A549 (cell line): ENCODE measurements at regions not wholly inside any gene's neighbourhood (a gene's known extent, or its start where the extent isn't known, plus 50 kb on each side); places are given as distances from the start of the nearest gene placed in this dataset.

ENCODE experiments used
- ATAC-seq, 2 experiments: fragments of 200-7000 bp in 1 of 2; fragments of >200 bp in 1 of 2; cut with Nextera tagmentation in 1 of 2; cut with Tn5 transposase in 1 of 2; 3 replicates each; pipeline versions ENCODE4 v1.8.0 to v1.9.1; 2018 to 2020; ENCODE audit warnings: mild to moderate bottlenecking in 1 of 2, moderate library complexity in 1 of 2
- CTCF ChIA-PET: fragments of 300-600 bp; sonication (Branson Sonifier 250); formaldehyde crosslinking; extraction: SDS; loops from one replicate; lab custom pipeline; 2021; ENCODE audit warnings: antibody characterized with exemption, inconsistent platforms; lab: Yijun Ruan, JAX
- POLR2A ChIA-PET: fragments of 350-600 bp; formaldehyde crosslinking; extraction: SDS; loops from one replicate; lab custom pipeline; 2021; ENCODE audit warnings: antibody characterized with exemption, inconsistent platforms; lab: Yijun Ruan, JAX
- DNase-seq, 2 experiments: peaks; one replicate each; pipeline versions ENCODE4 v3.0.0 to v3.0.0-alpha.2; 2011 to 2016; ENCODE audit warnings: low read depth in 1 of 2, low spot score in 1 of 2
- FAIRE-seq: peaks from 2 replicates; lab custom pipeline; 2011; peaks lifted over from hg19 to GRCh38; lab: Jason Lieb, UNC
- H3K27ac ChIP-seq, 2 experiments: fragments of >200 bp; sonication (Bioruptor Twin); formaldehyde crosslinking; 3 replicates each; pipeline ENCODE4 v1.5.1; 2016 to 2017
- H3K4me1 ChIP-seq: fragments of >200 bp; sonication (Bioruptor Twin); formaldehyde crosslinking; 3 replicates; pipeline ENCODE4 v1.6.1; 2016
- H3K4me2 ChIP-seq: fragments of >200 bp; sonication (Bioruptor Twin); formaldehyde crosslinking; 3 replicates; pipeline ENCODE4 v1.6.1; 2016
- H3K4me3 ChIP-seq: fragments of >200 bp; sonication (Bioruptor Twin); formaldehyde crosslinking; 3 replicates; pipeline ENCODE4 v1.5.1; 2016
- H3K9me3 ChIP-seq: fragments of >200 bp; sonication (Bioruptor Twin); formaldehyde crosslinking; 3 replicates; pipeline ENCODE4 v1.6.1; 2016
- CBX2 ChIP-seq: fragments of 200-600 bp; sonication (generic); IDR thresholded peaks from 2 replicates; pipeline ENCODE4 v1.6.1; 2016; ENCODE audit warnings: low read depth, mild to moderate bottlenecking, borderline replicate concordance
- CEBPB ChIP-seq, 2 experiments: fragments of >200 bp in 1 of 2; sonication (Bioruptor Twin) in 1 of 2; formaldehyde crosslinking in 1 of 2; IDR thresholded peaks; 2 replicates each; pipeline ENCODE4 v1.6.1; 2012 to 2016
- EHF ChIP-seq: fragments of 250-450 bp; sonication (Bioruptor Pico); IDR thresholded peaks from 2 replicates; pipeline ENCODE4 v1.5.0; 2020; ENCODE audit warnings: mild to moderate bottlenecking
- EP300 ChIP-seq, 2 experiments: fragments of >200 bp; sonication (Bioruptor Twin); formaldehyde crosslinking; IDR thresholded peaks; 2 replicates in 1 of 2; 3 replicates in 1 of 2; pipeline ENCODE4 v1.6.1; 2016 to 2017
- FOSL2 ChIP-seq, 2 experiments: fragments of 450-650 bp in 1 of 2; fragments of >200 bp in 1 of 2; sonication (Bioruptor Twin) in 1 of 2; formaldehyde crosslinking; IDR thresholded peaks; 2 replicates each; pipeline versions ENCODE4 v1.5.0 to v1.6.1; 2016 to 2020; ENCODE audit warnings: mild to moderate bottlenecking in 1 of 2, moderate library complexity in 1 of 2
- HOXA7 ChIP-seq: fragments of 250-450 bp; sonication (Bioruptor Pico); IDR thresholded peaks from 2 replicates; pipeline ENCODE4 v1.5.0; 2020; ENCODE audit warnings: mild to moderate bottlenecking, moderate library complexity
- HOXB13 ChIP-seq: fragments of 250-450 bp; sonication (Bioruptor Pico); IDR thresholded peaks from 2 replicates; pipeline ENCODE4 v1.5.0; 2020; ENCODE audit warnings: low read depth, mild to moderate bottlenecking, moderate library complexity
- HOXB5 ChIP-seq: fragments of 250-450 bp; sonication (Bioruptor Pico); IDR thresholded peaks from 2 replicates; pipeline ENCODE4 v1.5.0; 2020; ENCODE audit warnings: mild to moderate bottlenecking, moderate library complexity
- KDM1A ChIP-seq: fragments of 200-600 bp; sonication (generic); IDR thresholded peaks from 2 replicates; pipeline ENCODE4 v1.6.1; 2016; ENCODE audit warnings: low read depth, mild to moderate bottlenecking
- MAZ ChIP-seq: fragments of 150-350 bp; IDR thresholded peaks from 2 replicates; pipeline ENCODE4 v1.6.1; 2014; ENCODE audit warnings: antibody characterized with exemption, low read depth, low read length, borderline replicate concordance
- MYC ChIP-seq: IDR thresholded peaks from 2 replicates; pipeline ENCODE4 v1.6.1; 2012; ENCODE audit warnings: mild to moderate bottlenecking, inconsistent platforms, low read length, improper control_type of control experiment, borderline replicate concordance
- NPAS2 ChIP-seq: fragments of 250-450 bp; sonication (Bioruptor Pico); IDR thresholded peaks from 2 replicates; pipeline ENCODE4 v1.8.0; 2022; ENCODE audit warnings: mild to moderate bottlenecking, moderate library complexity, borderline replicate concordance
- POLR2A ChIP-seq: IDR thresholded peaks from 2 replicates; pipeline ENCODE4 v1.6.1; 2012; ENCODE audit warnings: mild to moderate bottlenecking, low read length
- RAD21 ChIP-seq, 2 experiments: fragments of >200 bp in 1 of 2; sonication (Bioruptor Twin) in 1 of 2; formaldehyde crosslinking in 1 of 2; IDR thresholded peaks in 1 of 2; conservative IDR thresholded peaks in 1 of 2; 2 replicates in 1 of 2; 3 replicates in 1 of 2; pipeline ENCODE4 v1.6.1; 2012 to 2018; ENCODE audit warnings: inconsistent platforms in 1 of 2
- RCOR1 ChIP-seq: fragments of 150-350 bp; IDR thresholded peaks from 2 replicates; pipeline ENCODE4 v1.6.1; 2014; ENCODE audit warnings: antibody characterized with exemption, low read length, low read depth
- RNF2 ChIP-seq: fragments of 200-600 bp; sonication (generic); IDR thresholded peaks from 2 replicates; pipeline ENCODE4 v1.6.1; 2016; ENCODE audit warnings: low read depth, mild to moderate bottlenecking, antibody characterized with exemption, moderate library complexity, borderline replicate concordance
- SREBF2 ChIP-seq: fragments of 450-650 bp; IDR thresholded peaks from 2 replicates; pipeline ENCODE4 v1.6.1; 2014; ENCODE audit warnings: mild to moderate bottlenecking, moderate library complexity
- TFCP2L1 ChIP-seq: fragments of 250-450 bp; sonication (Bioruptor Pico); IDR thresholded peaks from 2 replicates; pipeline ENCODE4 v1.5.0; 2021; ENCODE audit warnings: mild to moderate bottlenecking
- TP53 ChIP-seq: fragments of 250-450 bp; sonication (Bioruptor Pico); IDR thresholded peaks from 2 replicates; pipeline ENCODE4 v1.5.0; 2021; ENCODE audit warnings: mild to moderate bottlenecking, moderate library complexity
- ZC3H11A ChIP-seq: fragments of 450-650 bp; IDR thresholded peaks from 2 replicates; pipeline ENCODE4 v1.6.1; 2014; ENCODE audit warnings: antibody characterized with exemption, mild to moderate bottlenecking
- WGBS: methylation state at CpG from one replicate; pipeline ENCODE4 v1.1.6; 2017; ENCODE audit errors: missing lambda C conversion rate; 5-methylcytosine and 5-hydroxymethylcytosine counted together
- TF ChIP-seq, protein P1 (sequence below): fragments of 200-600 bp; sonication (generic); IDR thresholded peaks from 2 replicates; pipeline ENCODE4 v1.6.1; 2016; ENCODE audit warnings: antibody characterized with exemption, mild to moderate bottlenecking, moderate library complexity
- TF ChIP-seq, protein P2 (sequence below): fragments of >200 bp; sonication (Bioruptor Twin); formaldehyde crosslinking; IDR thresholded peaks from 3 replicates; pipeline ENCODE4 v1.6.1; 2016
- TF ChIP-seq, protein P3 (sequence below): fragments of 150-350 bp; IDR thresholded peaks from 2 replicates; pipeline ENCODE4 v1.6.1; 2014; ENCODE audit warnings: low read depth, mild to moderate bottlenecking, low read length
- TF ChIP-seq, protein P4 (sequence below): fragments of 450-650 bp; IDR thresholded peaks from 2 replicates; pipeline ENCODE4 v1.6.1; 2014; ENCODE audit warnings: antibody characterized with exemption

DNA sequence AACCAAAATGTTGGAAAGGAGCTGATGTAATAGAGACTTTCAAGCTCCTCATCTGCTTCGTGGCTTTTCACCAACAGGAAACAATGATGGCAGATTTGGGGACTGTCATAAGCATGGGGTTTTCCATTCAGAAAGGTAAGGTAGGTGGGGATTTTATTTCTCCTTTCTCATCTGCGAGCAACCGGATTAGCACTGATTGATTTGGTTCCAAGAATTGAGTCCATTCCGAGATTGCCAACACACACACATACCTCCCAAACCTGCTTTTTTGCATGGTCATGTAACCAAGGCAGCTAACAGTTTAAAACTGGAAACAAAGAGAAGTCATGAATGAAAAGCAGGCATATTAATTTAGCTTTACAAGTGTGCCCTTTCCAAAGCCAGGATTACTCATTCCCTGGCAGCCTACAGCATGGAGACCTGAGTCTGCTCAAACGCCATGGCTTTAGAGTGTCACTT, 63.0 kb upstream of the LNX1 start:
- DNase-seq = no peak
- H3K4me1 ChIP-seq = no peaks in the 10 kb centered on the region
- TF ChIP-seq HOXB5 (CRISPR knock-in tag) (no peak), HOXA7 (CRISPR knock-in tag) (no peak), MAZ (no peak), NPAS2 (CRISPR knock-in tag) (no peak), RAD21 (conservative IDR thresholded peaks at IDR 0.05 in 1 of 2, IDR thresholded peaks at IDR 0.05 in 1 of 2) (no peak), TP53 (CRISPR knock-in tag) (no peak), ZC3H11A (no peak), MYC (no peak), HOXB13 (no peak), RNF2 (no peak), SREBF2 (no peak), EP300 (IDR thresholded peaks at IDR 0.05) (no peak)
- TF ChIP-seq, protein P1, sequence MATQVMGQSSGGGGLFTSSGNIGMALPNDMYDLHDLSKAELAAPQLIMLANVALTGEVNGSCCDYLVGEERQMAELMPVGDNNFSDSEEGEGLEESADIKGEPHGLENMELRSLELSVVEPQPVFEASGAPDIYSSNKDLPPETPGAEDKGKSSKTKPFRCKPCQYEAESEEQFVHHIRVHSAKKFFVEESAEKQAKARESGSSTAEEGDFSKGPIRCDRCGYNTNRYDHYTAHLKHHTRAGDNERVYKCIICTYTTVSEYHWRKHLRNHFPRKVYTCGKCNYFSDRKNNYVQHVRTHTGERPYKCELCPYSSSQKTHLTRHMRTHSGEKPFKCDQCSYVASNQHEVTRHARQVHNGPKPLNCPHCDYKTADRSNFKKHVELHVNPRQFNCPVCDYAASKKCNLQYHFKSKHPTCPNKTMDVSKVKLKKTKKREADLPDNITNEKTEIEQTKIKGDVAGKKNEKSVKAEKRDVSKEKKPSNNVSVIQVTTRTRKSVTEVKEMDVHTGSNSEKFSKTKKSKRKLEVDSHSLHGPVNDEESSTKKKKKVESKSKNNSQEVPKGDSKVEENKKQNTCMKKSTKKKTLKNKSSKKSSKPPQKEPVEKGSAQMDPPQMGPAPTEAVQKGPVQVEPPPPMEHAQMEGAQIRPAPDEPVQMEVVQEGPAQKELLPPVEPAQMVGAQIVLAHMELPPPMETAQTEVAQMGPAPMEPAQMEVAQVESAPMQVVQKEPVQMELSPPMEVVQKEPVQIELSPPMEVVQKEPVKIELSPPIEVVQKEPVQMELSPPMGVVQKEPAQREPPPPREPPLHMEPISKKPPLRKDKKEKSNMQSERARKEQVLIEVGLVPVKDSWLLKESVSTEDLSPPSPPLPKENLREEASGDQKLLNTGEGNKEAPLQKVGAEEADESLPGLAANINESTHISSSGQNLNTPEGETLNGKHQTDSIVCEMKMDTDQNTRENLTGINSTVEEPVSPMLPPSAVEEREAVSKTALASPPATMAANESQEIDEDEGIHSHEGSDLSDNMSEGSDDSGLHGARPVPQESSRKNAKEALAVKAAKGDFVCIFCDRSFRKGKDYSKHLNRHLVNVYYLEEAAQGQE = no peak
- TF ChIP-seq, protein P2, sequence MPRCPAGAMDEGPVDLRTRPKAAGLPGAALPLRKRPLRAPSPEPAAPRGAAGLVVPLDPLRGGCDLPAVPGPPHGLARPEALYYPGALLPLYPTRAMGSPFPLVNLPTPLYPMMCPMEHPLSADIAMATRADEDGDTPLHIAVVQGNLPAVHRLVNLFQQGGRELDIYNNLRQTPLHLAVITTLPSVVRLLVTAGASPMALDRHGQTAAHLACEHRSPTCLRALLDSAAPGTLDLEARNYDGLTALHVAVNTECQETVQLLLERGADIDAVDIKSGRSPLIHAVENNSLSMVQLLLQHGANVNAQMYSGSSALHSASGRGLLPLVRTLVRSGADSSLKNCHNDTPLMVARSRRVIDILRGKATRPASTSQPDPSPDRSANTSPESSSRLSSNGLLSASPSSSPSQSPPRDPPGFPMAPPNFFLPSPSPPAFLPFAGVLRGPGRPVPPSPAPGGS = no peak
- H3K4me3 ChIP-seq = no peak overlapping the region
- no peak for FAIRE-seq
- no peak for ATAC-seq
- ChIA-PET POLR2A (no interaction called here), CTCF (interaction anchor here (1.1 kb wide), 2 partner anchors 9 to 21 kb away, joined by 3 read pairs; no protein-coding TSS in a partner anchor)
- H3K27ac ChIP-seq = no peak overlapping the region
- H3K4me2 ChIP-seq = no peak overlapping the region
- WGBS = 82% methylated on average over 5 of the region's 5 CpGs
- H3K9me3 ChIP-seq = no peaks in the 10 kb centered on the region

DNA sequence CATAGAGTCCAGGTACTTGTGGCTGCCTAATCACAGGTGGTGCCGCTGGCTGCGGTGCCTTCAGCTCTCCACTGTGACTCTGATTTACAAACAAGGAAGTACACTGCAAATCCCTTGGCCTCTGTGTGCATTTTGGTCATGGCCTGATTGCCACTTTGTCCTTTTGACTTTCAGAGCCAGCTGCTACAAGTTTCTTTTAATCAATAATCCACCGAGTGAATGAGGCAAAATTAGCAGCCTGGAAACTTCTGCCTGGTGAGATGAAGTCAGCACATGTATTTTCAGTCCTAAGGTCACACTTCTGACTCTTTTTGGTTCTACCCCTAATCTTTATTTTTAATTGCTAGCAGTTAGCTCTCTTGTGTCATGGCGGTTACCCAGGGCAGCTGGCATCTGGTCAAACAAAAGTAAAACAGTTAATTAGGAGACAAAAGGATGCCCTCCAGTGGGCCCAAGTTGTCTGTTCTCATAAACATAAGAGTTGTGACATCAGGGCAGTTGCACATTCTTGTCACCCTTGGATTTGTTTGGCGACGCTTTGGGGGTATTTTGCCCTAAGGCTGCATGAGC, 62.3 kb upstream of the LNX1 start:
- POLR2A ChIA-PET = no interaction called here
- no peak for FAIRE-seq
- H3K27ac ChIP-seq = no peak overlapping the region
- TF ChIP-seq RCOR1 = no peak
- no peak for TF ChIP-seq CEBPB (IDR thresholded peaks at IDR 0.05)
- no peak for TF ChIP-seq EHF (CRISPR knock-in tag)
- TF ChIP-seq TFCP2L1 (CRISPR knock-in tag) = no peak
- TF ChIP-seq, protein P3, sequence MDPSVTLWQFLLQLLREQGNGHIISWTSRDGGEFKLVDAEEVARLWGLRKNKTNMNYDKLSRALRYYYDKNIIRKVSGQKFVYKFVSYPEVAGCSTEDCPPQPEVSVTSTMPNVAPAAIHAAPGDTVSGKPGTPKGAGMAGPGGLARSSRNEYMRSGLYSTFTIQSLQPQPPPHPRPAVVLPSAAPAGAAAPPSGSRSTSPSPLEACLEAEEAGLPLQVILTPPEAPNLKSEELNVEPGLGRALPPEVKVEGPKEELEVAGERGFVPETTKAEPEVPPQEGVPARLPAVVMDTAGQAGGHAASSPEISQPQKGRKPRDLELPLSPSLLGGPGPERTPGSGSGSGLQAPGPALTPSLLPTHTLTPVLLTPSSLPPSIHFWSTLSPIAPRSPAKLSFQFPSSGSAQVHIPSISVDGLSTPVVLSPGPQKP = no peak
- TF ChIP-seq POLR2A = no peak
- TF ChIP-seq, protein P4, sequence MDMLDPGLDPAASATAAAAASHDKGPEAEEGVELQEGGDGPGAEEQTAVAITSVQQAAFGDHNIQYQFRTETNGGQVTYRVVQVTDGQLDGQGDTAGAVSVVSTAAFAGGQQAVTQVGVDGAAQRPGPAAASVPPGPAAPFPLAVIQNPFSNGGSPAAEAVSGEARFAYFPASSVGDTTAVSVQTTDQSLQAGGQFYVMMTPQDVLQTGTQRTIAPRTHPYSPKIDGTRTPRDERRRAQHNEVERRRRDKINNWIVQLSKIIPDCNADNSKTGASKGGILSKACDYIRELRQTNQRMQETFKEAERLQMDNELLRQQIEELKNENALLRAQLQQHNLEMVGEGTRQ = no peak
- no peak for TF ChIP-seq RAD21 (conservative IDR thresholded peaks at IDR 0.05 in 1 of 2, IDR thresholded peaks at IDR 0.05 in 1 of 2)
- no peak for TF ChIP-seq NPAS2 (CRISPR knock-in tag)
- no peak for TF ChIP-seq KDM1A
- TF ChIP-seq CBX2 = no peak
- TF ChIP-seq, protein P1 = no peak
- no peak for TF ChIP-seq SREBF2
- TF ChIP-seq FOSL2 (IDR thresholded peaks at IDR 0.05) = no peak
- no peak for TF ChIP-seq FOSL2 (CRISPR knock-in tag; IDR thresholded peaks at IDR 0.05)

More for the DNA sequence above, 62.3 kb upstream of the LNX1 start:
- no peak overlapping the region for H3K4me2 ChIP-seq
- no peaks in the 10 kb centered on the region for H3K9me3 ChIP-seq
- CTCF ChIA-PET = interaction anchor here (0.9 to 1.1 kb wide), 2 partner anchors 20 to 162 kb away, joined by 3 read pairs; no protein-coding TSS in a partner anchor
- no peak overlapping the region for H3K4me3 ChIP-seq
- WGBS = 85% methylated on average over 6 of the region's 6 CpGs
- ATAC-seq = no peak
- no peaks in the 10 kb centered on the region for H3K4me1 ChIP-seq
- DNase-seq = peak in 1 of 2 experiments; percentile 5
